HG03025 (cell line): ENCODE measurements at regions not wholly inside any gene's neighbourhood (a gene's known extent, or its start where the extent isn't known, plus 50 kb on each side); places are given as distances from the start of the nearest gene placed in this dataset.

ENCODE experiments used
- ATAC-seq: cut with Tn5 transposase; IDR thresholded peaks from one replicate; pipeline ENCODE4 v1.9.1; 2021; ENCODE audit warnings: mild to moderate bottlenecking, moderate library complexity; ENCODE audit not compliant: unreplicated experiment, low FRiP score

- ATAC-seq: no peak
Measured at GRCh38 chr17:12362853-12363455, 302.7 kb upstream of the MYOCD start.

GRCh38 chr17:12365805-12366204 is 299.9 kb upstream of the MYOCD start:
- ATAC-seq: no peak

- no peak for ATAC-seq
Measured at GRCh38 chr17:12369065-12369464, 296.6 kb upstream of the MYOCD start.

- ATAC-seq: no peak
Measured at GRCh38 chr17:12376276-12376675, 289.4 kb upstream of the MYOCD start.

GRCh38 chr17:12386225-12386624 is 279.5 kb upstream of the MYOCD start:
- ATAC-seq: no peak

- ATAC-seq: no peak
Measured at GRCh38 chr17:12388226-12388625, 277.5 kb upstream of the MYOCD start.

GRCh38 chr17:12389421-12389820 is 276.3 kb upstream of the MYOCD start:
- ATAC-seq: no peak

- no peak for ATAC-seq
Measured at GRCh38 chr17:12390631-12391030, 275.1 kb upstream of the MYOCD start.

- no peak for ATAC-seq
Measured at GRCh38 chr17:12391468-12391867, 274.2 kb upstream of the MYOCD start.

GRCh38 chr17:12395733-12396354 is 269.8 kb upstream of the MYOCD start:
- no peak for ATAC-seq

GRCh38 chr17:12398441-12399051 is 267.1 kb upstream of the MYOCD start:
- no peak for ATAC-seq

GRCh38 chr17:12402963-12403622 is 262.6 kb upstream of the MYOCD start:
- ATAC-seq: no peak

GRCh38 chr17:12403881-12404398 is 261.8 kb upstream of the MYOCD start:
- ATAC-seq: no peak

- no peak for ATAC-seq
Measured at GRCh38 chr17:12406623-12407215, 259.0 kb upstream of the MYOCD start.

GRCh38 chr17:12407495-12408252 is 258.0 kb upstream of the MYOCD start:
- ATAC-seq: no peak

- no peak for ATAC-seq
Measured at GRCh38 chr17:12409082-12409481, 256.6 kb upstream of the MYOCD start.

- ATAC-seq: no peak
Measured at GRCh38 chr17:12410717-12411116, 255.0 kb upstream of the MYOCD start.

- no peak for ATAC-seq
Measured at GRCh38 chr17:12415031-12415430, 250.7 kb upstream of the MYOCD start.

- no peak for ATAC-seq
Measured at GRCh38 chr17:12421077-12421476, 244.6 kb upstream of the MYOCD start.

GRCh38 chr17:12421646-12422306 is 243.9 kb upstream of the MYOCD start:
- ATAC-seq: peak; percentile 84
